ENCODE measurements at regions not wholly inside any gene's neighbourhood (a gene's known extent, or its start where the extent isn't known, plus 50 kb on each side); places are given as distances from the start of the nearest gene placed in this dataset.
"Not testable (repeated sequence)": the region's sequence is repeated elsewhere in the genome, so short reads cannot be mapped to it uniquely, and the experiment has no call there.

DNA sequence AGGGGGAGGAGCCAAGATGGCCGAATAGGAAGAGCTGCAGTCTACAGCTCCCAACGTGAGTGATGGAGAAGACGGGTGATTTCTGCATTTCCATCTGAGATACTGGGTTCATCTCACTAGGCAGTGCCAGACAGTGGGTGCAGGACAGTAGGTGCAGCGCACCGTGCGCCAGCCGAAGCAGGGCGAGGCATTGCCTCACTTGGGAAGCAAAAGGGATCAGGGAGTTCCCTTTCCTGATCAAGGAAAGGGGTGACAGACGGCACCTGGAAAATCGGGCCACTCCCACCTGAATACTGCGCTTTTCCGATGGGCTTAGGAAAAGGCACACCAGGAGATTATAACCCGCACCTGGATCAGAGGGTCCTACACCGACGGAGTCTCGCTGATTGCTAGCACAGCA, 121.1 kb upstream of the SESTD1 start:
- H3K4me3 Mint-ChIP-seq; H3K9me3 Mint-ChIP-seq; intact Hi-C loops (cut with micrococcal nuclease); H3K27ac Mint-ChIP-seq; H3K4me1 Mint-ChIP-seq (ENCODE audit: low read depth); H3K36me3 Mint-ChIP-seq (ENCODE audit: low read depth); H3K27me3 Mint-ChIP-seq: not testable (repeated sequence)

DNA sequence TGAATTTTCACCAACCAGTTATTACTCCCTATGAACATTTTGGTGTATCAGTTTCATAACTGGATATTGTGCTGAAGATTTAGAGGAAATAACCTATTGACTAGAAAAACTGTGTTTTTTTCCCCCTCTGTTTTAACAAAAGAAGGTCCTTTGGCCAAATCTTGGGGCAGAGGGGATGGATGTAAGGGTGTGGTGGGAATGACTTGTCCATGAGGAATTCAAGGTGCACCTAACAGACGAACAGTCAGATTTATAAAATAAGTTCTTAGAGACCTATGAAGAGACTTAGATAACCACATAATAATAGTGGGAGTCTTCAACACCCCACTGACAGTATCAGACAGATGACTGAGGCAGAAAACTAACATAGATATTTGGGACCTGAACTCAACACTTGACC, 119.3 kb upstream of the SESTD1 start:
- no peaks in the 10 kb centered on the region for H3K9me3 Mint-ChIP-seq
- H3K36me3 Mint-ChIP-seq (ENCODE audit: low read depth), result no peaks in the 10 kb centered on the region
- H3K4me1 Mint-ChIP-seq (ENCODE audit: low read depth), result no peaks in the 10 kb centered on the region
- H3K4me3 Mint-ChIP-seq, result no peak overlapping the region
- H3K27me3 Mint-ChIP-seq, result no peaks in the 10 kb centered on the region
- intact Hi-C loops (cut with micrococcal nuclease), result no loop called here
- no peak overlapping the region for H3K27ac Mint-ChIP-seq

DNA sequence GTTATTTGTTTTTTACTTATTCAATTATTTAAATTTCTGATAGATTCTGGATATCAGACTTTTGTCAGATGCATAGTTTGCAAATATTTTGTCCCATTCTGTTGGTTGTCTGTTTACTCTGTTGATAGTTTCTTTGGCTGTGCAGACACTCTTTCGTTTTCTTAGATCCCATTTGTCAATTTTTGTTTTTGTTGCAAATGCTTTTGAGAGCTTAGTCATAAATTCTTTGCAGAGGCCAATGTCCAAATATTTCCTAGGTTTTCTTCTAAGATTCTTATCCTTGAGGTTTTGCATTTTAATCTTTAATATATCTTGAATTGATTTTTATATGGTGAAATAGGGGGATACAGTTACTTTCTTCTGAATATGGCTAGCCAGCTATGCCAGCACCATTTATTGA, 112.7 kb upstream of the SESTD1 start:
- Mint-ChIP-seq H3K27me3 (no peaks in the 10 kb centered on the region), H3K27ac (no peak overlapping the region), H3K4me3 (no peak overlapping the region), H3K4me1 (ENCODE audit: low read depth) (no peaks in the 10 kb centered on the region), H3K36me3 (ENCODE audit: low read depth) (no peaks in the 10 kb centered on the region), H3K9me3 (no peaks in the 10 kb centered on the region)
- intact Hi-C loops (cut with micrococcal nuclease), result no loop called here

DNA sequence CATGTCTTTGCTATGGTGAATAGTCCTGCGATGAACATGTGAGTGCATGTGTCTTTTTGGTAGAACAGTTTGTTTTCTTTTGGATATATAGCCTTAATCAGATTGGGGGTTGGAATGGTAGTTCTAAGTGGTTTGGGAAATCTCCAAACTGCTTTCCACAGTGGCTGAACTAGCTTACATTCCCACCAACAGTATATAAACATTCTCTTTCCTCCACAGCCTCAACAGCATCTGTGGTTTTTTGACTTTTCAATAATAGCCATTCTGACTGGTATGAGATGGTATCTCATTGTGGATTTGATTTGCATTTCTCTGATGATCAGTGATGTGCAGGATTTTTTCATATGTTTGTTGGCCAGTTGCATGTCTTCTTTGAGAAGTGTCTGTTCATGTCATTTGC, 112.2 kb upstream of the SESTD1 start:
- intact Hi-C loops (cut with micrococcal nuclease), result no loop called here
- Mint-ChIP-seq H3K9me3 (no peaks in the 10 kb centered on the region), H3K4me1 (ENCODE audit: low read depth) (no peaks in the 10 kb centered on the region), H3K27me3 (no peaks in the 10 kb centered on the region), H3K27ac (no peak overlapping the region), H3K4me3 (no peak overlapping the region), H3K36me3 (ENCODE audit: low read depth) (no peaks in the 10 kb centered on the region)

DNA sequence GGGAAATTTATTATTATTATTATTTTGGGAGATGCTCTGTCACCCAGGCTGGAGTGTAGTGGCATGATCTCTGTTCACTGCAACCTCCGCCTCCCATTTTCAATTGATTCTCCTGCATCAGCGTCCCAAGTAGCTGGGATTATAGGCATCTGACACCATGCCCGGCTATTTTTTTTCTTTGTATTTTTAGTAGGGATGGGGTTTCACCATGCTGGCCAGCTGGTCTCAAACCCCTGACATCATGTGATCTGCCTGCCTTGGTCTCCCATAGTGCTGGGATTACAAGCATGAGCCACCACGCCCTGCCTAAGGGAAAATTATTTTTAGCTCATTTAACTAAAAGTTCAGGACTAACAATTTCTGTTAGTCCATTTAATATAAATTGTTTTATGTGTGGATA, 109.2 kb upstream of the SESTD1 start:
- Mint-ChIP-seq H3K27me3 (no peaks in the 10 kb centered on the region), H3K9me3 (no peaks in the 10 kb centered on the region), H3K27ac (no peak overlapping the region), H3K4me1 (ENCODE audit: low read depth) (no peaks in the 10 kb centered on the region), H3K4me3 (no peak overlapping the region), H3K36me3 (ENCODE audit: low read depth) (no peaks in the 10 kb centered on the region)
- intact Hi-C loops (cut with micrococcal nuclease), result no loop called here

DNA sequence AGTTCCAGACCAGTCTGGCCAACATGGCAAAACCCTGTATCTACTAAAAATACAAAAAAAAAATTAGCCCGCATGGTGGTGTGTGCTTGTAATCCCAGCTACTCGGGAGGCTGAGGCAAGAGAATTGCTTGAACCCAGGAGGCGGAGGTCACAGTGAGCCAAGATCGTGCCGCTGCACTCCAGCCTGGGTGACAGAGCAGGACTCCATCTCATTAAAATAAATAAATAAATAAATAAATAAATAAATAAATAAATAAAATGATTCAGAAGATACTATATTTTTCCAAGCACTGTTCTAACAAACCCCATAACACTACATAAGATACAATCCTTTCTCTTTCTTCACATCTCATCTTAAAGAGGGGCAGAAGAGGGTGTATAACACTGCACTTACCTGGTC, 100.9 kb upstream of the SESTD1 start:
- H3K36me3 Mint-ChIP-seq (ENCODE audit: low read depth); H3K4me1 Mint-ChIP-seq (ENCODE audit: low read depth); H3K27me3 Mint-ChIP-seq; H3K4me3 Mint-ChIP-seq; H3K9me3 Mint-ChIP-seq; H3K27ac Mint-ChIP-seq; intact Hi-C loops (cut with micrococcal nuclease): not testable (repeated sequence)

DNA sequence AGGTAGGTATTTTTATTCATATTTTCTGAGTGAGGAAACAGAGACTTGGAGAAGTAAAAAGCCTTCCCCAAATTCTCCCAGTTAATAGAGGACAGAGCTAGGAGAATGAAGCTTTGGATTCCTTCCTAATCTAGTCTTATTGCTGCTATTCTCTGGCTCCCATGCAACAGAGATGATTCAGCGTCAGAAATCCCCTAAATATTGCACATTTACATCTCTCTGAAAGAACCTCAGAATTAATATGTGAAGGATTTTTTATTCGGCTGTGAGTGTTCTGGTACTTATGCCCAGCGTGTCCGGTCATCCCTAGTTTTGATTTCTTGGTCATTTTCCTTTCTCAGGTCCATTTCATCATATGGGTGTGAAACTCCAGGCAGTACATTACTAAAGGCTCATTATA, 91.2 kb upstream of the SESTD1 start:
- intact Hi-C loops (cut with micrococcal nuclease), result no loop called here
- Mint-ChIP-seq H3K27ac (no peak overlapping the region), H3K4me1 (ENCODE audit: low read depth) (peaks cover 5% of the 10 kb centered on the region), H3K9me3 (no peaks in the 10 kb centered on the region), H3K36me3 (ENCODE audit: low read depth) (no peaks in the 10 kb centered on the region), H3K4me3 (no peak overlapping the region), H3K27me3 (no peaks in the 10 kb centered on the region)

DNA sequence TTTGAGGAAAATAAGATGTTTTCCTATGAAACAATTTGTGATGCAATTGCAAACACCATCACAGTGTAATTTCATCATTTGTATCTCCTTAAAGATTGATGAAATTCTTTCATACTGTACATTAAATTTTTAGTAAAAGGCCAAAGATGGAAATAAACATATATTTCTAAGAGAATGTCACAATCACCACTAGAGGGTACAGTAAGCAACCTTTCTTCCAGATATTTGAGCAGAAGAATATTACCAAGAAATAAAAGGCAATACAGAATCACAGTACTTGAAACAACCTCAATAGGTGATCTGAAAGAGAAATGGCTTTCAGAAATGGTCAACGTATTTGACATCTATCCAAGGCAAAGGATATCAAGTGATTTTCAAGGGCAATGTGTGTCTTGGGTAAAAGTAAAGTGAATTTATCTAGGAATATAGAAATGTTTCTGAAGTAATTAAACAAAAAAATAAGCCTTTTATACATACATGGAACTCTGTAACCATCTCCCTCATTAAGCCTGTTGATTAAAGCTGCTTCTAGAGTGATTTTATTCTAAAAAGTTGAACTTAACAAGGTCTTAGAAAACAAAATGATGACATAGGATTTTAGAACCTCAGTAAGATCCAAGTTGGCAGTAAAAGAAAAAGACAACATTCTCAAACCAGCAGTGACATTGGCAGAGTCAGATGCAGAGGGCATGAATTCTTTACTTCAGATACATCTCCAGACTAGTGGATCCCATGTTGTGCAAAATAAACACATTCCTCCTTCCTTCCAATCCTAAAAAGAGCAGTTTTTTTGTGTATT, 90.3 kb upstream of the SESTD1 start:
- Mint-ChIP-seq H3K9me3 (no peaks in the 10 kb centered on the region), H3K4me1 (ENCODE audit: low read depth) (peaks cover 5% of the 10 kb centered on the region), H3K27me3 (no peaks in the 10 kb centered on the region), H3K4me3 (no peak overlapping the region), H3K27ac (no peak overlapping the region), H3K36me3 (ENCODE audit: low read depth) (no peaks in the 10 kb centered on the region)
- intact Hi-C loops (cut with micrococcal nuclease), result no loop called here

DNA sequence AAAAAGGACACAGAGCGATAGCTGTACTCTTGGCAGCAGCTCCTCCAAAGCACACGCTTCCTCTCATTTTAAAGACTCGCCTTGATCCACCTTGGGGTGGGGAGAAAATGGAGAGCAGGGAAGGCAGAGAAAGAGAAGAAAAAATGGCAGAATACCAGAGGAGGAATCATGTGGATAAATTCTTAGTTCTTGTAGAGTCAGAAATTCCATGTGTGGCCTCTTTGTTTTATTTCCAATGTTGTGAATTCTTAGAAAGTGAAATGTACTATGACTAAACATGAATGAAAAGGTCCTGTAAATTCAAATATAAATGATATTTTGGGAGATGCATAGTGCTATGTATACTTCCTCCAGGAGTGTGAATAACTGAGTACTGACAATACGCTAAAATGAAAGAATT, 89.7 kb upstream of the SESTD1 start:
- Mint-ChIP-seq H3K27ac (no peak overlapping the region), H3K4me1 (ENCODE audit: low read depth) (peaks cover 5% of the 10 kb centered on the region), H3K9me3 (no peaks in the 10 kb centered on the region), H3K27me3 (no peaks in the 10 kb centered on the region), H3K4me3 (no peak overlapping the region), H3K36me3 (ENCODE audit: low read depth) (no peaks in the 10 kb centered on the region)
- intact Hi-C loops (cut with micrococcal nuclease), result no loop called here

DNA sequence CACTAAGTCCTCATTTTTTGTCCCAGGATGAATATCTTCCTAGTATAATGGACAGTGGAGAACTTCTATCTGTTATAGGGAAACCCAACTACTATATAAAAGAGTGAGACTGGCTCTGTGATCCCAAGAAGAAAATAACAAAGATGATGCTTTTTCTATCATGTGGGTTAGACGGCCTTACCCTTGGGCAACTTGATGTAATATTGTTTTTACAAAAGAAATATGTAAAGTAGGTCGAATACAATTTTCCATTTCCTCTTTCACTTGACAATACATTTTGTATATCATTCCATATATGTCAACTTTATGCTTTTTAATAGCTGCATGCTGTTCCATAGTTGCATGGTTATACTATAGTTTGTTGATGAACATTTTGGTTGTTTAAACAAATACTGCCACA, 87.5 kb upstream of the SESTD1 start:
- Mint-ChIP-seq H3K27me3 (no peaks in the 10 kb centered on the region), H3K27ac (no peak overlapping the region), H3K4me1 (ENCODE audit: low read depth) (peaks cover 5% of the 10 kb centered on the region), H3K4me3 (no peak overlapping the region), H3K9me3 (no peaks in the 10 kb centered on the region), H3K36me3 (ENCODE audit: low read depth) (no peaks in the 10 kb centered on the region)
- intact Hi-C loops (cut with micrococcal nuclease), result no loop called here

DNA sequence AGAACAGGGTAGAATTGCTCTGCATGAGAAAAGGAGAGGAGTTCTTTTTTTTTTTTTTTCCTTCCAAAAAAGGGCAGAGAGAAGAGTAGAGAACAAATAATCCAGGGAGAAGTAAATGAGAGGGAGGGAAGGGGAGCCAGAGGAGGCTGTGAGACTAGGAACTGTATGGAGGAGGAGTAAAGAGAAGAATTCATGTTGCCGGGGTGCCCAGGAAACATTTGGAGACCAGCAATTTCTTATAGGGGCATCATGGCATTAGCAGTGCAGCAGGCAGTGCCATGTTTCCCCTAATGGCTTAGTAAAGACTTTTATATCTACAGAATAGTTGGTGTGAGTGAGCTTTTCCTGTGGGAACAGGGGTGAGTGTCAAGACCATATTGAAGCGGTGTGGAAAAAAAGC, 86.4 kb upstream of the SESTD1 start:
- Mint-ChIP-seq H3K27ac (no peak overlapping the region), H3K9me3 (no peaks in the 10 kb centered on the region)

DNA sequence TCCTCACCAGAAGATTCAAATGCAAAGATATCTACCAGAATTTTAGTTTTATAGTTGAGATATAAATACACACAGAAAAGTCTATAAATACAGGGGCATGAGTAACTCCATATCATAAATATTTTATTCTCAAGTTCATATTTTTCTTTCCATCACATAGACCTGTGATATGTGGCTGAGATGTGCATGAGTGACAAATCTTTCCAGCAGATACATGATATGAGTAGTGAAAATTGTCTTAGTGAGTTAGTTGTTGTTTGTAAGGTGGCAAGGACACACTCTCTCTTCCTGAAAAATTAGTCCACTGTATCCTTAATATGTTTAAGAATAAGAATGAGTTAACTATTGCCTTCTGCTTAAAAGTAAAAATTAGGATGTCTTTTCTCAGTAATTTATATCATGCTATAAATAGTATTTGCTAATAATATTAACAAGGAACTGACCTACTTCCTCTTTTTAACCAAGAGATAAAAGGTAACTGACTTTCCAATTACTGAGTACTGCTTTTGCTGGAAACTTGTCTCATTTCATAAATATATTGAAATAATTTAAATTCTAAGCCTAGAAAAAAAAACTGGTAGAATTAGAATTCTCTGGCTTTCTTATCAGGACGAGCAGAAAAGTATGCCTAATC, 85.2 kb upstream of the SESTD1 start:
- Mint-ChIP-seq H3K9me3 (no peaks in the 10 kb centered on the region), H3K27me3 (no peaks in the 10 kb centered on the region), H3K4me1 (ENCODE audit: low read depth) (peaks cover 6% of the 10 kb centered on the region), H3K36me3 (ENCODE audit: low read depth) (no peaks in the 10 kb centered on the region), H3K27ac (no peak overlapping the region), H3K4me3 (no peak overlapping the region)
- intact Hi-C loops (cut with micrococcal nuclease), result no loop called here

More for the DNA sequence above, 86.4 kb upstream of the SESTD1 start:
- no peaks in the 10 kb centered on the region for H3K27me3 Mint-ChIP-seq
- no peak overlapping the region for H3K4me3 Mint-ChIP-seq
- H3K36me3 Mint-ChIP-seq (ENCODE audit: low read depth), result no peaks in the 10 kb centered on the region
- peaks cover 5% of the 10 kb centered on the region for H3K4me1 Mint-ChIP-seq (ENCODE audit: low read depth)
- intact Hi-C loops (cut with micrococcal nuclease), result no loop called here

DNA sequence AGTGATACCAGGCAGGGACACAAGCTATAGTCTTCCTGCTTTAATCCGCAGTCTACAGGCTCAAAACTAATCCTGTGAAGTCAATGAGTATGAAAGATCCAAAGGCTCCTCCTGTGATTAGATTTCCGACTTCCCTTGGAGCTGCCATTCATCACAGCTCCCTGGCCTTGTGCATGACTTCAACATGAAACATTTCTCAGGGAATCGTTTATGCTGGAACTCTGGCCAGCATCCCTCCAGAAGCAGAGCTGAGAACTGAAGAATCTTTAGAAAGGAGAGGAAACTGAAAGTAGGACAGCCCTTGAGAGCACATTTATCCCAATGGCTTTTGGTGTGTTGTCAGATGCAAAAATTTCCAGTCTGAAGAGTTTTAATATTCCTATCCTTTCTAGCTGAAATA, 84.3 kb upstream of the SESTD1 start:
- no peaks in the 10 kb centered on the region for H3K27me3 Mint-ChIP-seq
- intact Hi-C loops (cut with micrococcal nuclease), result no loop called here
- H3K36me3 Mint-ChIP-seq (ENCODE audit: low read depth), result no peaks in the 10 kb centered on the region
- H3K9me3 Mint-ChIP-seq, result no peaks in the 10 kb centered on the region
- no peak overlapping the region for H3K27ac Mint-ChIP-seq
- peaks cover 13% of the 10 kb centered on the region for H3K4me1 Mint-ChIP-seq (ENCODE audit: low read depth)
- H3K4me3 Mint-ChIP-seq, result no peak overlapping the region

DNA sequence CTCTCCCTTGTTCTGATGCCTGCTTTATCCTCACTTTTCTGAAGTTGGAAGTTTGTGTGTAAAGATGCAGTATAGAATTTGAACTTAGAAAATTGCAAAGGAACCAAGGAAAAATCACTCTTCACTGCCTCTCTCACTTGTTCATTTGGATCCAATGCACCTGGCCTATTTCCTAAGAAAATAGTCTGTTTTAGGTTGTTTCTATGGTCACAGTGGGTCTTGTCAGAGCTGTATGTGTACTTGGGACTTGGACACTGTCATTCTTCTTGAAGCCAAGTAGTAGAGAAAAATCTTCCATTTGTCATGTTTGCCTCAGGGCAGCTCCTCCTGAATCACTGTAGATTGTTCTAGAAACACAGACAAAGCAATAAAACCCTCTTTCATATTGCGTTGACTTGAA, 80.3 kb upstream of the SESTD1 start:
- Mint-ChIP-seq H3K9me3 (no peaks in the 10 kb centered on the region), H3K4me3 (no peak overlapping the region), H3K4me1 (ENCODE audit: low read depth) (peaks cover 7% of the 10 kb centered on the region), H3K27me3 (no peaks in the 10 kb centered on the region), H3K27ac (no peak overlapping the region), H3K36me3 (ENCODE audit: low read depth) (no peaks in the 10 kb centered on the region)
- intact Hi-C loops (cut with micrococcal nuclease), result no loop called here
